ENCODE measurements at regions not wholly inside any gene's neighbourhood (a gene's known extent, or its start where the extent isn't known, plus 50 kb on each side); places are given as distances from the start of the nearest gene placed in this dataset.
"Not testable (repeated sequence)": the region's sequence is repeated elsewhere in the genome, so short reads cannot be mapped to it uniquely, and the experiment has no call there.

DNA sequence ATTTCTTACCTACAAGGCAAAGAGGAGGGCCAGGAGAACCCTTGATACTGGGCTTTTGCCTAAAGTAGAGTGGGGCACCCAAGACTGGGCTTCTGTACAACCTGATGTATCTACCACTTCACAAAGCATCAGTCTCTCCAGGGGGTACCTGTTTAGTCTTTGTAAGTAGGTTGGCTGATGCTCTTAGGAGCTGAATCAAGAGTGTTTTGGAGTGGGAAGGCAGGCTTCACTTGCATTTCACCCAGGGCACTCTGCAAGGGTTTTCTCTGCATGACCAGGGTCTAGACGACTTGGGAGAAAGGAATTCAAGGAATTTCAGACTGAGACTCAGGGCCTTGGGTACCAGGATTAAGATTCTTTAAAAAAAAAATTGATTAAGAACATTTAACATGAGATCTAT lies 361.5 kb downstream of the RFC3 start:
- Histone ChIP-seq H3K4me1 (ENCODE audit: control insufficient read depth, low read depth, low read length) (peaks cover 4% of the 10 kb centered on the region), H3K4me3 (ENCODE audit: low read length) (no peak overlapping the region), H3K9me3 (ENCODE audit: control insufficient read depth, low read depth, low read length) (no peaks in the 10 kb centered on the region), H3K9ac (ENCODE audit: low read length) (no peak overlapping the region), H3K27ac (ENCODE audit: low read length) (no peak overlapping the region), H3K36me3 (ENCODE audit: control insufficient read depth, low read depth, low read length) (no peaks in the 10 kb centered on the region), H3K27me3 (ENCODE audit: control insufficient read depth, insufficient read depth, low read length) (no peaks in the 10 kb centered on the region)

DNA sequence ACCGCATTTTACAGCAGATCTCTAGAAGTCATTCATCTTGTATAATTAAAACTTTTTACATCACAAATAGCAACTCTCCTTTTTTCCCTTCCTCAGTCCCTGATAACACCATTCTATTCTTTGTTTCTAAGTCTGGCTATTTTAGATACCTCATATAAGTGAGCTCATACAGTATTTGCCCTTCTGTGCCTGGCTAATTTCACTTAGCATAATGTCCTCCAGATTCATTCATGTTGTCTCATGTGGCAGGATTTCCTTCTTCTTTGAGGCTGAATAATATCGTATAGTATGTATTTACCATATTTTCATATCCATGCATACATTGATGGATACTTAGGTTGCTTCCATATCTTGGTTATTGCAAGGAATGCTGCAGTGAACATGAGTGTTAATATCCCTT lies 362.0 kb downstream of the RFC3 start:
- Histone ChIP-seq H3K27ac (ENCODE audit: low read length) (no peak overlapping the region), H3K36me3 (ENCODE audit: control insufficient read depth, low read depth, low read length) (no peaks in the 10 kb centered on the region), H3K9me3 (ENCODE audit: control insufficient read depth, low read depth, low read length) (no peaks in the 10 kb centered on the region), H3K27me3 (ENCODE audit: control insufficient read depth, insufficient read depth, low read length) (no peaks in the 10 kb centered on the region), H3K9ac (ENCODE audit: low read length) (no peak overlapping the region), H3K4me1 (ENCODE audit: control insufficient read depth, low read depth, low read length) (peaks cover 4% of the 10 kb centered on the region), H3K4me3 (ENCODE audit: low read length) (no peak overlapping the region)

- not testable (repeated sequence) for H3K27ac ChIP-seq (ENCODE audit: low read length); H3K9ac ChIP-seq (ENCODE audit: low read length); H3K27me3 ChIP-seq (ENCODE audit: control insufficient read depth, insufficient read depth, low read length); H3K36me3 ChIP-seq (ENCODE audit: control insufficient read depth, low read depth, low read length); H3K4me1 ChIP-seq (ENCODE audit: control insufficient read depth, low read depth, low read length); H3K4me3 ChIP-seq (ENCODE audit: low read length); H3K9me3 ChIP-seq (ENCODE audit: control insufficient read depth, low read depth, low read length)
Measured at GRCh38 chr13:34181256-34181655, 363.3 kb downstream of the RFC3 start.

DNA sequence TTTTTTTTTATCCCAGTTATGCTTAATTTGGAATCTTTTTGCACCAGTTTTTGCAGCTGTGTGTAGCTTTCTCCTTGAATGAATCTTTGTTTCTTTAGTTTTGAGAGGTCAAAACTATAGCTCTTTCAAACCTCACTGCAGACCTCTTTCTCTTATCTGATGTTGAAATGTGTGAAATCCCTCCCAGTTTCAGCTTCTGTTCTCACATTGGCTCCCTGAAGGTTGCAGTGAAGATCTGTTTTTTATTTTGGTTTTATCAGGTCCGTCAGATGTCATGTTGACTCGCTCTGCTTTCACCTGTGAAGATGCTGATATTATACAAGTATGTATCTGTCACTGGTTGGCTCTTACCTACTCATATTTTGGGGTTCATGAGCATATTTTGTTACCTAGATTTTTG lies 372.0 kb downstream of the RFC3 start:
- no peaks in the 10 kb centered on the region for H3K9me3 ChIP-seq (ENCODE audit: control insufficient read depth, low read depth, low read length)
- no peaks in the 10 kb centered on the region for H3K4me1 ChIP-seq (ENCODE audit: control insufficient read depth, low read depth, low read length)
- H3K36me3 ChIP-seq (ENCODE audit: control insufficient read depth, low read depth, low read length), result no peaks in the 10 kb centered on the region
- no peak overlapping the region for H3K4me3 ChIP-seq (ENCODE audit: low read length)
- H3K9ac ChIP-seq (ENCODE audit: low read length), result no peak overlapping the region
- H3K27me3 ChIP-seq (ENCODE audit: control insufficient read depth, insufficient read depth, low read length), result no peaks in the 10 kb centered on the region
- no peak overlapping the region for H3K27ac ChIP-seq (ENCODE audit: low read length)

- Histone ChIP-seq H3K27ac (ENCODE audit: low read length) (no peak overlapping the region), H3K4me1 (ENCODE audit: control insufficient read depth, low read depth, low read length) (no peaks in the 10 kb centered on the region), H3K9me3 (ENCODE audit: control insufficient read depth, low read depth, low read length) (no peaks in the 10 kb centered on the region), H3K27me3 (ENCODE audit: control insufficient read depth, insufficient read depth, low read length) (no peaks in the 10 kb centered on the region), H3K9ac (ENCODE audit: low read length) (no peak overlapping the region), H3K4me3 (ENCODE audit: low read length) (no peak overlapping the region), H3K36me3 (ENCODE audit: control insufficient read depth, low read depth, low read length) (no peaks in the 10 kb centered on the region)
Measured at GRCh38 chr13:34201050-34201913, 383.3 kb downstream of the RFC3 start.

DNA sequence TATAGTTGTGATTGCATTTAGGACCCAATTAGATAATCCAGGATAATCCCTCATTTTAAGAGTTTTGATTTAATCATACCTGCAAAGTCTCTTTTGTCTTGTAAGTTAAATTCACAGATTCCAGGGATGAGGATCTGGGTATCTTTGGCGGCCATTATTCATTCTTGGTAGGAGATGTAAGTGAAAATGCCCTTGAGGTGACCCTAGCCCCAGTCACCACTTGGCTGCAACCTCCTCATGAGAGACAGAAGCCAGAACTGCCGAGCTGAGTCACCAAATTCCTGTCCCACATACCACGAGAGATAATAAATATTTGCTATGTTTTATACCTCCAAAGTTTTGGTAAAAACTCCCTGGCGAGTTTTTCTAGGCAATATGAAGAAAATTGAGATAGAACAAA lies 389.4 kb downstream of the RFC3 start:
- H3K27me3 ChIP-seq (ENCODE audit: control insufficient read depth, insufficient read depth, low read length), result no peaks in the 10 kb centered on the region
- no peaks in the 10 kb centered on the region for H3K9me3 ChIP-seq (ENCODE audit: control insufficient read depth, low read depth, low read length)
- H3K9ac ChIP-seq (ENCODE audit: low read length), result no peak overlapping the region
- H3K4me1 ChIP-seq (ENCODE audit: control insufficient read depth, low read depth, low read length), result no peaks in the 10 kb centered on the region
- H3K4me3 ChIP-seq (ENCODE audit: low read length), result no peak overlapping the region
- H3K36me3 ChIP-seq (ENCODE audit: control insufficient read depth, low read depth, low read length), result no peaks in the 10 kb centered on the region
- H3K27ac ChIP-seq (ENCODE audit: low read length), result no peak overlapping the region

DNA sequence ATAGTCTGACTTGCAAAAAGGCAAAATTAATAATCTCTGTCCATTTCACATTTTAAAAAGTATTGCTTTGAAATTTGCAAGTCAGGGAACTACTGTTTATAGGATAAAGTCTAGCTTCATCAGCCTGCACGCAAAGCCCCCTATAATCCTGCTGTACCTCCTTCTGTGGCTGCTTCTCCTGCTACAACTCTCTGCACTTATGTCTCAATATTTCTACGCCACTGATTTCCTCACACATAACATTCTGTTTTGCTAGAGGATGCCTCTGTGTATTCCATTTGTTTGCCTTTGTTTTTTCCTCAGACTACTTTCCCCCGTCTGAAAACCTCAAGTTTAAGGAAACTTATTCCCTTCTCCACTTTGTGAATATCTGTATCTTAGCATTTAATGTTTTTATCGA lies 389.9 kb downstream of the RFC3 start:
- no peak overlapping the region for H3K4me3 ChIP-seq (ENCODE audit: low read length)
- no peak overlapping the region for H3K9ac ChIP-seq (ENCODE audit: low read length)
- no peaks in the 10 kb centered on the region for H3K27me3 ChIP-seq (ENCODE audit: control insufficient read depth, insufficient read depth, low read length)
- H3K9me3 ChIP-seq (ENCODE audit: control insufficient read depth, low read depth, low read length), result no peaks in the 10 kb centered on the region
- H3K4me1 ChIP-seq (ENCODE audit: control insufficient read depth, low read depth, low read length), result no peaks in the 10 kb centered on the region
- H3K36me3 ChIP-seq (ENCODE audit: control insufficient read depth, low read depth, low read length), result no peaks in the 10 kb centered on the region
- H3K27ac ChIP-seq (ENCODE audit: low read length), result no peak overlapping the region

- Histone ChIP-seq H3K36me3 (ENCODE audit: control insufficient read depth, low read depth, low read length) (no peaks in the 10 kb centered on the region), H3K9ac (ENCODE audit: low read length) (no peak overlapping the region), H3K27me3 (ENCODE audit: control insufficient read depth, insufficient read depth, low read length) (no peaks in the 10 kb centered on the region), H3K9me3 (ENCODE audit: control insufficient read depth, low read depth, low read length) (no peaks in the 10 kb centered on the region), H3K4me1 (ENCODE audit: control insufficient read depth, low read depth, low read length) (no peaks in the 10 kb centered on the region), H3K4me3 (ENCODE audit: low read length) (no peak overlapping the region), H3K27ac (ENCODE audit: low read length) (no peak overlapping the region)
Measured at GRCh38 chr13:34208336-34208735, 390.4 kb downstream of the RFC3 start.

GRCh38 chr13:34210341-34210740 lies 392.4 kb downstream of the RFC3 start:
- Histone ChIP-seq H3K27ac (ENCODE audit: low read length) (no peak overlapping the region), H3K4me3 (ENCODE audit: low read length) (no peak overlapping the region), H3K27me3 (ENCODE audit: control insufficient read depth, insufficient read depth, low read length) (no peaks in the 10 kb centered on the region), H3K9ac (ENCODE audit: low read length) (no peak overlapping the region), H3K9me3 (ENCODE audit: control insufficient read depth, low read depth, low read length) (no peaks in the 10 kb centered on the region), H3K4me1 (ENCODE audit: control insufficient read depth, low read depth, low read length) (no peaks in the 10 kb centered on the region), H3K36me3 (ENCODE audit: control insufficient read depth, low read depth, low read length) (no peaks in the 10 kb centered on the region)

- Histone ChIP-seq H3K36me3 (ENCODE audit: control insufficient read depth, low read depth, low read length) (no peaks in the 10 kb centered on the region), H3K4me1 (ENCODE audit: control insufficient read depth, low read depth, low read length) (no peaks in the 10 kb centered on the region), H3K4me3 (ENCODE audit: low read length) (no peak overlapping the region), H3K27ac (ENCODE audit: low read length) (no peak overlapping the region), H3K27me3 (ENCODE audit: control insufficient read depth, insufficient read depth, low read length) (no peaks in the 10 kb centered on the region), H3K9me3 (ENCODE audit: control insufficient read depth, low read depth, low read length) (no peaks in the 10 kb centered on the region), H3K9ac (ENCODE audit: low read length) (no peak overlapping the region)
Measured at GRCh38 chr13:34214686-34215085, 396.7 kb downstream of the RFC3 start.

- no peaks in the 10 kb centered on the region for H3K27me3 ChIP-seq (ENCODE audit: control insufficient read depth, insufficient read depth, low read length)
- H3K4me3 ChIP-seq (ENCODE audit: low read length), result no peak overlapping the region
- no peaks in the 10 kb centered on the region for H3K4me1 ChIP-seq (ENCODE audit: control insufficient read depth, low read depth, low read length)
- no peaks in the 10 kb centered on the region for H3K36me3 ChIP-seq (ENCODE audit: control insufficient read depth, low read depth, low read length)
- H3K27ac ChIP-seq (ENCODE audit: low read length), result no peak overlapping the region
- H3K9ac ChIP-seq (ENCODE audit: low read length), result no peak overlapping the region
- H3K9me3 ChIP-seq (ENCODE audit: control insufficient read depth, low read depth, low read length), result no peaks in the 10 kb centered on the region
Measured at GRCh38 chr13:34216256-34216655, 398.3 kb downstream of the RFC3 start.

- no peaks in the 10 kb centered on the region for H3K27me3 ChIP-seq (ENCODE audit: control insufficient read depth, insufficient read depth, low read length)
- H3K9me3 ChIP-seq (ENCODE audit: control insufficient read depth, low read depth, low read length), result no peaks in the 10 kb centered on the region
- H3K4me3 ChIP-seq (ENCODE audit: low read length), result no peak overlapping the region
- H3K9ac ChIP-seq (ENCODE audit: low read length), result no peak overlapping the region
- no peaks in the 10 kb centered on the region for H3K36me3 ChIP-seq (ENCODE audit: control insufficient read depth, low read depth, low read length)
- H3K27ac ChIP-seq (ENCODE audit: low read length), result no peak overlapping the region
- H3K4me1 ChIP-seq (ENCODE audit: control insufficient read depth, low read depth, low read length), result no peaks in the 10 kb centered on the region
Measured at GRCh38 chr13:34217343-34218025, 399.5 kb downstream of the RFC3 start.

Data from iPS-18a (cell line).